Peyer's patch (tissue), 4 donors: ENCODE measurements at regions not wholly inside any gene's neighbourhood (a gene's known extent, or its start where the extent isn't known, plus 50 kb on each side); places are given as distances from the start of the nearest gene placed in this dataset.

Source experiments
- CTCF ChIP-seq, 6 experiments: fragments of 450-650 bp in 4 of 6; fragments of 200-600 bp in 2 of 6; sonication (generic) in 1 of 6; IDR thresholded peaks; one replicate each; pipeline ENCODE4 v1.5.1; 2017 to 2019; ENCODE audit warnings: antibody characterized with exemption in 6 of 6, mild to moderate bottlenecking in 3 of 6, moderate library complexity in 1 of 6
- POLR2A ChIP-seq, 2 donors: fragments of 450-650 bp; IDR thresholded peaks; one replicate each; pipeline ENCODE4 v1.5.1; 2017; ENCODE audit warnings: antibody characterized with exemption in 2 of 2, mild to moderate bottlenecking in 2 of 2, moderate library complexity in 2 of 2

GRCh38 chr9:13022756-13023155 lies 247.9 kb downstream of the LURAP1L start:
- no peak for TF ChIP-seq CTCF (IDR thresholded peaks at IDR 0.05)
- no peak for TF ChIP-seq POLR2A (IDR thresholded peaks at IDR 0.05)
